ENCODE measurements at regions not wholly inside any gene's neighbourhood (a gene's known extent, or its start where the extent isn't known, plus 50 kb on each side); places are given as distances from the start of the nearest gene placed in this dataset.

GRCh38 chr20:60806354-60806753, 445.7 kb upstream of the CDH4 start:
- DNase-seq (ENCODE audit: low read depth, low spot score) (no peak), ATAC-seq (no peak)
- Histone ChIP-seq H3K4me1 (ENCODE audit: control insufficient read depth, insufficient read depth, low read length) (no peaks in the 10 kb centered on the region), H3K27me3 (ENCODE audit: control insufficient read depth, insufficient read depth, low read length) (no peaks in the 10 kb centered on the region), H3K36me3 (ENCODE audit: control insufficient read depth, insufficient read depth, low read length) (no peaks in the 10 kb centered on the region), H3K4me3 (ENCODE audit: low read depth in 2 of 2, low read length in 2 of 2) (no peak overlapping the region), H3K27ac (ENCODE audit: low read length) (no peak overlapping the region), H3K9me3 (ENCODE audit: control insufficient read depth, insufficient read depth, low read depth, low read length) (no peaks in the 10 kb centered on the region)
- no peak for TF ChIP-seq SIN3A (IDR thresholded peaks at IDR 0.05; ENCODE audit: borderline replicate concordance, insufficient read depth, low read depth, low read length)
- TF ChIP-seq CTCF (IDR thresholded peaks at IDR 0.05): no peak
- no peak for TF ChIP-seq TCF7L2 (IDR thresholded peaks at IDR 0.05; ENCODE audit: low read depth, low read length)
- no peak for TF ChIP-seq REST (IDR thresholded peaks at IDR 0.05; ENCODE audit: insufficient read depth in 1 of 2, low read depth in 2 of 2, low read length in 1 of 2)
- no peak for TF ChIP-seq POLR2AphosphoS5 (IDR thresholded peaks at IDR 0.05; ENCODE audit: low read depth, low read length)
- ChIA-PET POLR2A (no interaction called here), CTCF (no interaction called here)
- intact Hi-C loops (cut with micrococcal nuclease; ENCODE audit: unreplicated experiment): no loop called here
- no TSS peak for BruUV-seq (replicated peaks)
- in situ Hi-C loops (cut with HindIII; ENCODE audit: low pct_unique_long_range_greater_than_20kb, low sequenced_read_pairs): no loop called here

GRCh38 chr20:60806824-60807223, 445.2 kb upstream of the CDH4 start:
- ATAC-seq (no peak), DNase-seq (ENCODE audit: low read depth, low spot score) (no peak)
- in situ Hi-C loops (cut with HindIII; ENCODE audit: low pct_unique_long_range_greater_than_20kb, low sequenced_read_pairs) (no loop called here), intact Hi-C loops (cut with micrococcal nuclease; ENCODE audit: unreplicated experiment) (no loop called here)
- ChIA-PET CTCF (no interaction called here), POLR2A (no interaction called here)
- BruUV-seq (replicated peaks): no TSS peak
- no peak overlapping the region for H3K4me3 ChIP-seq (ENCODE audit: low read depth in 2 of 2, low read length in 2 of 2)
- TF ChIP-seq CTCF (IDR thresholded peaks at IDR 0.05): no peak
- no peak for TF ChIP-seq TCF7L2 (IDR thresholded peaks at IDR 0.05; ENCODE audit: low read depth, low read length)
- no peak for TF ChIP-seq SIN3A (IDR thresholded peaks at IDR 0.05; ENCODE audit: borderline replicate concordance, insufficient read depth, low read depth, low read length)
- no peak for TF ChIP-seq POLR2AphosphoS5 (IDR thresholded peaks at IDR 0.05; ENCODE audit: low read depth, low read length)
- no peak for TF ChIP-seq REST (IDR thresholded peaks at IDR 0.05; ENCODE audit: insufficient read depth in 1 of 2, low read depth in 2 of 2, low read length in 1 of 2)
- no peaks in the 10 kb centered on the region for H3K9me3 ChIP-seq (ENCODE audit: control insufficient read depth, insufficient read depth, low read depth, low read length)
- H3K36me3 ChIP-seq (ENCODE audit: control insufficient read depth, insufficient read depth, low read length): no peaks in the 10 kb centered on the region
- H3K27me3 ChIP-seq (ENCODE audit: control insufficient read depth, insufficient read depth, low read length): no peaks in the 10 kb centered on the region
- H3K4me1 ChIP-seq (ENCODE audit: control insufficient read depth, insufficient read depth, low read length): no peaks in the 10 kb centered on the region
- H3K27ac ChIP-seq (ENCODE audit: low read length): no peak overlapping the region

All from Panc1 (cell line).